ENCODE measurements at regions not wholly inside any gene's neighbourhood (a gene's known extent, or its start where the extent isn't known, plus 50 kb on each side); places are given as distances from the start of the nearest gene placed in this dataset.

DNA sequence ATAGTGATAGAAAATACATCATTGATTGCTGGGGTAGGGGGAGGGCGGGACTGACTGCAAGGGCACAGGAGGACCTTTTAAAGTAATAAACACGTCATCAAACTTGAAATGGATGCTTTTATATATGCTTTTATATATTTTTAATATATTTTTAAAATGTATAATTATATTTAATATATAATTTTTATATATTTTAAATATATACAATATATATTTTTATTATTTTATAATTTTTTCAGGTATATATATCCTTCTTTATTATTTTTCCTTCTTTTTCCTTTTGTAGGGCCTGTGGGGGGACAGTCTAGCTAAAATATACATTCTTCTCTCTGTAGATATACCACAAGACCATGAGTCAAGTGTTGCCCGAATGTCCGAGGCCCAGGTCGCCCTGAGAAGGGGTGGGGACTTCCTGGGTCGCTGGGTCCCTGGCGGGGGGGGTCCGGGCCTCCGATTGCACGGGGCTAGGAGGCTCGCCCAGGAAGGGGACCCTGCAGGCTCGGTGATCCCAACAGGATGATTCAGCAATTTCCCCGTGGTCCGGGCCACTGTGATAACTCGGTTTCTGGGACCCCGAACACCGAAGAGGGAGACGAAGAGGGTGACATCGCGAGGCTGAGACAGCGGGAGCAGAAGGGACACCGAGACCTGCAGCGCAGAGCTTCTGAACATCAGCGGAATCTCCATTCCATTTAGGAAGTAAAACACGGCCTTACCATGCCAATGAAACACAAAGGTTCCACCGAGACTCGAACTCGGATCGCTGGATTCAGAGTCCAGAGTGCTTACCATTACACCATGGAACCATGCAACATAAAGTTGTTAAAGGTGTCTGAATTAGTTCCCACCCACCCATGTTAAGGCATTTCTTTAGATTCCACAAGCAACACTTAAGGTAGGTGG, 112.5 kb upstream of the NBPF11 start (continued):
- TF ChIP-seq JUND (IDR thresholded peaks at IDR 0.05; ENCODE audit: borderline replicate concordance, low read depth, low read length), result no peak; the same call in 1 of the 2 replicates
- TF ChIP-seq JUND (tag; IDR thresholded peaks at IDR 0.05; ENCODE audit: borderline replicate concordance, low read depth, low read length), result no peak; the same call in 1 of the 3 replicates
- TF ChIP-seq ZNF77 (CRISPR knock-in tag; IDR thresholded peaks at IDR 0.05), result no peak
- 0 out of 2 replicates have a peak, but pooled peaks have one; percentile 16 for TF ChIP-seq PYGO2 (tag; IDR thresholded peaks at IDR 0.05)
- TF ChIP-seq ZNF408 (CRISPR knock-in tag; IDR thresholded peaks at IDR 0.05; ENCODE audit: low read depth), result no peak
- TF ChIP-seq, protein P1, sequence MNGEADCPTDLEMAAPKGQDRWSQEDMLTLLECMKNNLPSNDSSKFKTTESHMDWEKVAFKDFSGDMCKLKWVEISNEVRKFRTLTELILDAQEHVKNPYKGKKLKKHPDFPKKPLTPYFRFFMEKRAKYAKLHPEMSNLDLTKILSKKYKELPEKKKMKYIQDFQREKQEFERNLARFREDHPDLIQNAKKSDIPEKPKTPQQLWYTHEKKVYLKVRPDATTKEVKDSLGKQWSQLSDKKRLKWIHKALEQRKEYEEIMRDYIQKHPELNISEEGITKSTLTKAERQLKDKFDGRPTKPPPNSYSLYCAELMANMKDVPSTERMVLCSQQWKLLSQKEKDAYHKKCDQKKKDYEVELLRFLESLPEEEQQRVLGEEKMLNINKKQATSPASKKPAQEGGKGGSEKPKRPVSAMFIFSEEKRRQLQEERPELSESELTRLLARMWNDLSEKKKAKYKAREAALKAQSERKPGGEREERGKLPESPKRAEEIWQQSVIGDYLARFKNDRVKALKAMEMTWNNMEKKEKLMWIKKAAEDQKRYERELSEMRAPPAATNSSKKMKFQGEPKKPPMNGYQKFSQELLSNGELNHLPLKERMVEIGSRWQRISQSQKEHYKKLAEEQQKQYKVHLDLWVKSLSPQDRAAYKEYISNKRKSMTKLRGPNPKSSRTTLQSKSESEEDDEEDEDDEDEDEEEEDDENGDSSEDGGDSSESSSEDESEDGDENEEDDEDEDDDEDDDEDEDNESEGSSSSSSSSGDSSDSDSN (IDR thresholded peaks at IDR 0.05; ENCODE audit: borderline replicate concordance in 1 of 2, low read depth in 2 of 2, low read length in 2 of 2), result peak in 1 of 2 experiments; percentile 90; a peak in 1 of 4 replicates
- TF ChIP-seq, protein P2, sequence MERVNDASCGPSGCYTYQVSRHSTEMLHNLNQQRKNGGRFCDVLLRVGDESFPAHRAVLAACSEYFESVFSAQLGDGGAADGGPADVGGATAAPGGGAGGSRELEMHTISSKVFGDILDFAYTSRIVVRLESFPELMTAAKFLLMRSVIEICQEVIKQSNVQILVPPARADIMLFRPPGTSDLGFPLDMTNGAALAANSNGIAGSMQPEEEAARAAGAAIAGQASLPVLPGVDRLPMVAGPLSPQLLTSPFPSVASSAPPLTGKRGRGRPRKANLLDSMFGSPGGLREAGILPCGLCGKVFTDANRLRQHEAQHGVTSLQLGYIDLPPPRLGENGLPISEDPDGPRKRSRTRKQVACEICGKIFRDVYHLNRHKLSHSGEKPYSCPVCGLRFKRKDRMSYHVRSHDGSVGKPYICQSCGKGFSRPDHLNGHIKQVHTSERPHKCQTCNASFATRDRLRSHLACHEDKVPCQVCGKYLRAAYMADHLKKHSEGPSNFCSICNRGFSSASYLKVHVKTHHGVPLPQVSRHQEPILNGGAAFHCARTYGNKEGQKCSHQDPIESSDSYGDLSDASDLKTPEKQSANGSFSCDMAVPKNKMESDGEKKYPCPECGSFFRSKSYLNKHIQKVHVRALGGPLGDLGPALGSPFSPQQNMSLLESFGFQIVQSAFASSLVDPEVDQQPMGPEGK (CRISPR knock-in tag; IDR thresholded peaks at IDR 0.05; ENCODE audit: borderline replicate concordance), result no peak
- TF ChIP-seq, protein P3, sequence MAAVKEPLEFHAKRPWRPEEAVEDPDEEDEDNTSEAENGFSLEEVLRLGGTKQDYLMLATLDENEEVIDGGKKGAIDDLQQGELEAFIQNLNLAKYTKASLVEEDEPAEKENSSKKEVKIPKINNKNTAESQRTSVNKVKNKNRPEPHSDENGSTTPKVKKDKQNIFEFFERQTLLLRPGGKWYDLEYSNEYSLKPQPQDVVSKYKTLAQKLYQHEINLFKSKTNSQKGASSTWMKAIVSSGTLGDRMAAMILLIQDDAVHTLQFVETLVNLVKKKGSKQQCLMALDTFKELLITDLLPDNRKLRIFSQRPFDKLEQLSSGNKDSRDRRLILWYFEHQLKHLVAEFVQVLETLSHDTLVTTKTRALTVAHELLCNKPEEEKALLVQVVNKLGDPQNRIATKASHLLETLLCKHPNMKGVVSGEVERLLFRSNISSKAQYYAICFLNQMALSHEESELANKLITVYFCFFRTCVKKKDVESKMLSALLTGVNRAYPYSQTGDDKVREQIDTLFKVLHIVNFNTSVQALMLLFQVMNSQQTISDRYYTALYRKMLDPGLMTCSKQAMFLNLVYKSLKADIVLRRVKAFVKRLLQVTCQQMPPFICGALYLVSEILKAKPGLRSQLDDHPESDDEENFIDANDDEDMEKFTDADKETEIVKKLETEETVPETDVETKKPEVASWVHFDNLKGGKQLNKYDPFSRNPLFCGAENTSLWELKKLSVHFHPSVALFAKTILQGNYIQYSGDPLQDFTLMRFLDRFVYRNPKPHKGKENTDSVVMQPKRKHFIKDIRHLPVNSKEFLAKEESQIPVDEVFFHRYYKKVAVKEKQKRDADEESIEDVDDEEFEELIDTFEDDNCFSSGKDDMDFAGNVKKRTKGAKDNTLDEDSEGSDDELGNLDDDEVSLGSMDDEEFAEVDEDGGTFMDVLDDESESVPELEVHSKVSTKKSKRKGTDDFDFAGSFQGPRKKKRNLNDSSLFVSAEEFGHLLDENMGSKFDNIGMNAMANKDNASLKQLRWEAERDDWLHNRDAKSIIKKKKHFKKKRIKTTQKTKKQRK (IDR thresholded peaks at IDR 0.05; ENCODE audit: borderline replicate concordance, low read depth, low read length), result no peak
- TF ChIP-seq ZNF143 (CRISPR knock-in tag; IDR thresholded peaks at IDR 0.05), result no peak
- peak; percentile 86 for TF ChIP-seq SNRNP70 (optimal IDR thresholded peaks at IDR 0.05; ENCODE audit: low read depth, low read length)
- no peak for TF ChIP-seq PHB (CRISPR knock-in tag; IDR thresholded peaks at IDR 0.05)

Data from K562 (cell line).